ENCODE measurements at regions not wholly inside any gene's neighbourhood (a gene's known extent, or its start where the extent isn't known, plus 50 kb on each side); places are given as distances from the start of the nearest gene placed in this dataset.
"Not testable (repeated sequence)": the region's sequence is repeated elsewhere in the genome, so short reads cannot be mapped to it uniquely, and the experiment has no call there.

DNA sequence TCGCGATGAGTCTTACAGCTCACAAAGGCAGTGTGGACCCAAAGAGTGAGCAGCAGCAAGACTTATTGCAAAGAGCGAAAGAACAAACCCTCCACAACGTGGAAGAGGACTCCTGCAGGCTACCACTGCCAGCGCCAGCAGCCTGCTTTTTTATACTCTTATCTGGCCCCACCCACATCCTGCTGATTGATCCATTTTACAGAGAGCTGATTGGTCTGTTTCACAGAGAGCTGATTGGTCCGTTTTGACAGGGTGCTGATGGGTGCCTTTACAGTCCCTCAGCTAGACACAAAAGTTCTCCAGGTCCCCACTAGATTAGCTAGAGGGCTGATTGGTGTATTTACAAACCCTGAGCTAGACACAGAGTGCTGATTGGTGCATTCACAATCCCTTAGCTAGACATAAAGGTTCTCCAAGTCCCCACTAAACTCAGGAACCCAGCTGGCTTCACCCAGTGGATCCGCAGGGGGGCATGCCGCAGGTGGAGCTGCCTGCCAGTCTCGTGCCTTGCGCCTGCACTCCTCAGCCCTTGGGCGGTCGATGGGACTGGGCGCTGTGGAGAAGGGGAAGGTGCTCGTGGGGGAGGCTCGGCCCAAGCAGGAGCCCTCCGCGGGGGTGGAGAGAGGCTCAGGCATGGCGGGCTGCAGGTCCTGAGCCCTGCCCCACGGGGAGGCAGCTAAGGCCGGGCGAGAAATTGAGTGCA is 75.7 kb downstream of the QDPR start:
- H3K4me1 ChIP-seq; H3K27ac ChIP-seq; H3K4me3 ChIP-seq; H3K36me3 ChIP-seq; intact Hi-C loops (cut with DNase I; ENCODE audit: low total_unique reads); H3K9me3 ChIP-seq; DNase-seq; H3K27me3 ChIP-seq: not testable (repeated sequence)

DNA sequence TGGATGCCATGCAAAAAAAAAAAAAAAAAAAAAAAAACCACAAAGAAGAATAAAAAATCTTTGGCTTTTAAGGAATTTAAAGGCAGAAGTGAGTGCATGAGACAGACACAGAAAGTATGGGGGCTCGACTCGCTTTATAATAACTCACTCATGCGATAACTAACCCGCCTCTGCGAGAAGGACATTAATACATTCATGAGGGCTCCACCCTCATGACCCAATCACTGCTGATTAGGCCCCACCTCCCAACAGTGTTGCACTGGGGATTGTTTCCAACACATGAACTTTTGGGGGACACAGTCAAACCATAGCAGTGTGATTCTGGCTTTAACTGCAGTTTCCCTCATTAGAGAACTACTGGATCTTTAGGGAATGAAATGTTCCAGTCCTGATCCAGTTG is 78.1 kb downstream of the QDPR start:
- Histone ChIP-seq H3K4me3 (no peak overlapping the region), H3K4me1 (no peaks in the 10 kb centered on the region), H3K27ac (no peak overlapping the region), H3K27me3 (no peaks in the 10 kb centered on the region), H3K36me3 (no peaks in the 10 kb centered on the region), H3K9me3 (no peaks in the 10 kb centered on the region)
- TF ChIP-seq, protein P1, sequence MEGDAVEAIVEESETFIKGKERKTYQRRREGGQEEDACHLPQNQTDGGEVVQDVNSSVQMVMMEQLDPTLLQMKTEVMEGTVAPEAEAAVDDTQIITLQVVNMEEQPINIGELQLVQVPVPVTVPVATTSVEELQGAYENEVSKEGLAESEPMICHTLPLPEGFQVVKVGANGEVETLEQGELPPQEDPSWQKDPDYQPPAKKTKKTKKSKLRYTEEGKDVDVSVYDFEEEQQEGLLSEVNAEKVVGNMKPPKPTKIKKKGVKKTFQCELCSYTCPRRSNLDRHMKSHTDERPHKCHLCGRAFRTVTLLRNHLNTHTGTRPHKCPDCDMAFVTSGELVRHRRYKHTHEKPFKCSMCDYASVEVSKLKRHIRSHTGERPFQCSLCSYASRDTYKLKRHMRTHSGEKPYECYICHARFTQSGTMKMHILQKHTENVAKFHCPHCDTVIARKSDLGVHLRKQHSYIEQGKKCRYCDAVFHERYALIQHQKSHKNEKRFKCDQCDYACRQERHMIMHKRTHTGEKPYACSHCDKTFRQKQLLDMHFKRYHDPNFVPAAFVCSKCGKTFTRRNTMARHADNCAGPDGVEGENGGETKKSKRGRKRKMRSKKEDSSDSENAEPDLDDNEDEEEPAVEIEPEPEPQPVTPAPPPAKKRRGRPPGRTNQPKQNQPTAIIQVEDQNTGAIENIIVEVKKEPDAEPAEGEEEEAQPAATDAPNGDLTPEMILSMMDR (IDR thresholded peaks at IDR 0.05) = no peak
- no peak for TF ChIP-seq POLR2A (IDR thresholded peaks at IDR 0.05)
- intact Hi-C loops (cut with DNase I; ENCODE audit: low total_unique reads) = no loop called here
- DNase-seq = no peak

DNA sequence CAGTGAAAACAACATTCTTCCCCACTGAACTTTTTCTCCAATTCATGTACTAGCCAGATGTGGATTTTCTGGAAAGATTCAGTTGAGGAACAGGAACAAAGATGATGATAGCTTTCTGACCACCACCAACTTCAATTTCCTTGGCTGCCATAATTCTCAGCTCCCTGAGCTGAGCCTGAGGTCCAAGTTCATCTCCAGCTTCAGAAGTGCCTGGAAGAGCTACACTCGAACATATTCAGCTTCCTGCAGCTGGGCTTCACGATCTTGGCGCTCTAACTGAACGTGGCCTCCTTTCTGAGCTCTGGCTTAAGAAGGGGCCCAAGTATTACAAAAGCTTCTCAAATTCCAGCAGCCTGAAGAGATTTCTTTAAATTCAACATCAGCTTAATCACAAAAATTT is 83.9 kb downstream of the QDPR start:
- H3K27me3 ChIP-seq = no peaks in the 10 kb centered on the region
- no peak overlapping the region for H3K27ac ChIP-seq
- H3K9me3 ChIP-seq = no peaks in the 10 kb centered on the region
- no peaks in the 10 kb centered on the region for H3K4me1 ChIP-seq
- TF ChIP-seq POLR2A (IDR thresholded peaks at IDR 0.05) = no peak
- TF ChIP-seq, protein P1 (IDR thresholded peaks at IDR 0.05) = no peak
- intact Hi-C loops (cut with DNase I; ENCODE audit: low total_unique reads) = no loop called here
- no peak overlapping the region for H3K4me3 ChIP-seq
- H3K36me3 ChIP-seq = no peaks in the 10 kb centered on the region
- no peak for DNase-seq

DNA sequence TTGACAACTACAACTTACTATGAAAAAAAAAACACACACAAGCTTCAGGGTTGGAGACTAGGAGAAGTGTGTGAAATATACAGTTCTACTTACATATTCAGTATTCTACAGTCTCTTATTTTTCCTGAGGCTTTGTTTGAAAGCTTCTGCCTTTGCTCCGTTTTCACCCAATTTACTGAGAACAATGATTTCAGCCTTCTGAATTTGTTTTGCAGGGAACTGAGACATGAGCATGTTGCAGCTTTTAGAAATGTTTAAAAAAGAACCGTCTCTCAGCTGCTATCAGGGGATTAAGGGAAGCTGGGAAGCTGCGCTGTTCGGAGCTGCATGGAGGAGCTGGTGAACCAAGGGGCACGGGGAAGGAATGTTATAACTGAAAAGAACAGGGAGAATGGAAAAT is 85.7 kb downstream of the QDPR start:
- H3K4me1 ChIP-seq = no peaks in the 10 kb centered on the region
- no peak for DNase-seq
- intact Hi-C loops (cut with DNase I; ENCODE audit: low total_unique reads) = no loop called here
- H3K36me3 ChIP-seq = no peaks in the 10 kb centered on the region
- H3K27me3 ChIP-seq = no peaks in the 10 kb centered on the region
- H3K4me3 ChIP-seq = no peak overlapping the region
- no peak overlapping the region for H3K27ac ChIP-seq
- no peaks in the 10 kb centered on the region for H3K9me3 ChIP-seq
- TF ChIP-seq POLR2A (IDR thresholded peaks at IDR 0.05) = no peak
- TF ChIP-seq, protein P1 (IDR thresholded peaks at IDR 0.05) = no peak

DNA sequence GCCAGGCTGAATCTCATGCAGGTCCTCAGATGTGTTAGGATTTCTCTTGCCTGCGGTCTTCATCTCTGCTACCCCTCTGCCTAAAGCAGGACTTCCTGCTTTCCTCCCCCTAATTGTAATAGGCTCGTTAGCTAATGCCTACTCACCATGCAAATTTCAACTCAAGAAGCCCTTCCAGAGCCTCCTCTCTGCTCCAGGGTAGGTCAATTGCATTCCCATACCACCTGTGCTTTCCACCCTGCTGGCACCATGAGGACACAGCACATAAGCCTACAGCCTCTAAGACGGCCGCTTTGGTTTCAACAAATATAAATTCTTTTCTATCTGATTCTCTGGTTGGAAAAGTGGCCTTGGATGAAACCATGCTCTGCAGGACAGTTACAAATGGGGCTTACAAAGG is 93.9 kb downstream of the QDPR start:
- Histone ChIP-seq H3K27me3 (no peaks in the 10 kb centered on the region), H3K4me1 (no peaks in the 10 kb centered on the region), H3K27ac (no peak overlapping the region), H3K9me3 (peaks cover 0 to 2% of the 10 kb centered on the region in 2 donors), H3K36me3 (no peaks in the 10 kb centered on the region), H3K4me3 (no peak overlapping the region)
- intact Hi-C loops (cut with DNase I; ENCODE audit: low total_unique reads) = no loop called here
- TF ChIP-seq POLR2A (IDR thresholded peaks at IDR 0.05) = no peak
- TF ChIP-seq, protein P1 (IDR thresholded peaks at IDR 0.05) = no peak
- DNase-seq = no peak

DNA sequence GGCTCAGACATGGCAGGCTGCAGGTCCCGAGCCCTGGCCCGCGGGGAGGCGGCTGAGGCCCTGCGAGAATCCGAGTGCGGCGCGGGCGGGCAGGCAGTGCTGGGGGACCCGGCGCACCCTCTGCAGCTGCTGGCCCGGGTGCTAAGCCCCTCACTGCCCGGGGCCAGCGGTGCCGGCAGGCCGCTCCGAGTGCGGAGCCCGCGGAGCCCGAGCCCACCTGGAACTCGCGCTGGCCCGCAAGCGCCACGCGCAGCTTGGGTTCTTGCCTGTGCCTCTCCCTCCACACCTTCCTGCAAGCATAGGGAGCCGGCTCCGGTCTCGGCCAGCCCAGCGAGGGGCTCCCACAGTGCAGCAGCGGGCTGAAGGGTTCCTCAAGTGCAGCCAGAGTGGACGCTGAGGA is 97.5 kb downstream of the QDPR start:
- no peak overlapping the region for H3K4me3 ChIP-seq
- no peaks in the 10 kb centered on the region for H3K27me3 ChIP-seq
- intact Hi-C loops (cut with DNase I; ENCODE audit: low total_unique reads) = no loop called here
- TF ChIP-seq, protein P1 (IDR thresholded peaks at IDR 0.05) = no peak
- TF ChIP-seq POLR2A (IDR thresholded peaks at IDR 0.05) = no peak
- H3K4me1 ChIP-seq = no peaks in the 10 kb centered on the region
- DNase-seq = no peak
- H3K36me3 ChIP-seq = no peaks in the 10 kb centered on the region
- H3K9me3 ChIP-seq = peaks cover 0 to 2% of the 10 kb centered on the region in 2 donors
- no peak overlapping the region for H3K27ac ChIP-seq
